ENCODE measurements at regions not wholly inside any gene's neighbourhood (a gene's known extent, or its start where the extent isn't known, plus 50 kb on each side); places are given as distances from the start of the nearest gene placed in this dataset.

GRCh38 chr4:167399201-167399600 is 164.9 kb upstream of the SPOCK3 start:
- intact Hi-C loops (cut with micrococcal nuclease; ENCODE audit: unreplicated experiment) (no loop called here), in situ Hi-C loops (cut with HindIII; ENCODE audit: low pct_unique_long_range_greater_than_20kb, low sequenced_read_pairs) (no loop called here)
- CTCF ChIA-PET = no interaction called here
- no peak for DNase-seq (ENCODE audit: low read depth, low spot score)
- POLR2A ChIA-PET = no interaction called here
- H3K9me3 ChIP-seq (ENCODE audit: control insufficient read depth, insufficient read depth, low read depth, low read length) = no peaks in the 10 kb centered on the region
- TF ChIP-seq POLR2AphosphoS5 (IDR thresholded peaks at IDR 0.05; ENCODE audit: low read depth, low read length) = no peak
- TF ChIP-seq TCF7L2 (IDR thresholded peaks at IDR 0.05; ENCODE audit: low read depth, low read length) = no peak
- no peak for TF ChIP-seq SIN3A (IDR thresholded peaks at IDR 0.05; ENCODE audit: borderline replicate concordance, insufficient read depth, low read depth, low read length)
- TF ChIP-seq REST (IDR thresholded peaks at IDR 0.05; ENCODE audit: insufficient read depth in 1 of 2, low read depth in 2 of 2, low read length in 1 of 2) = no peak
- TF ChIP-seq, protein P1, sequence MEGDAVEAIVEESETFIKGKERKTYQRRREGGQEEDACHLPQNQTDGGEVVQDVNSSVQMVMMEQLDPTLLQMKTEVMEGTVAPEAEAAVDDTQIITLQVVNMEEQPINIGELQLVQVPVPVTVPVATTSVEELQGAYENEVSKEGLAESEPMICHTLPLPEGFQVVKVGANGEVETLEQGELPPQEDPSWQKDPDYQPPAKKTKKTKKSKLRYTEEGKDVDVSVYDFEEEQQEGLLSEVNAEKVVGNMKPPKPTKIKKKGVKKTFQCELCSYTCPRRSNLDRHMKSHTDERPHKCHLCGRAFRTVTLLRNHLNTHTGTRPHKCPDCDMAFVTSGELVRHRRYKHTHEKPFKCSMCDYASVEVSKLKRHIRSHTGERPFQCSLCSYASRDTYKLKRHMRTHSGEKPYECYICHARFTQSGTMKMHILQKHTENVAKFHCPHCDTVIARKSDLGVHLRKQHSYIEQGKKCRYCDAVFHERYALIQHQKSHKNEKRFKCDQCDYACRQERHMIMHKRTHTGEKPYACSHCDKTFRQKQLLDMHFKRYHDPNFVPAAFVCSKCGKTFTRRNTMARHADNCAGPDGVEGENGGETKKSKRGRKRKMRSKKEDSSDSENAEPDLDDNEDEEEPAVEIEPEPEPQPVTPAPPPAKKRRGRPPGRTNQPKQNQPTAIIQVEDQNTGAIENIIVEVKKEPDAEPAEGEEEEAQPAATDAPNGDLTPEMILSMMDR (IDR thresholded peaks at IDR 0.05) = no peak
- no peak overlapping the region for H3K4me3 ChIP-seq (ENCODE audit: low read depth in 2 of 2, low read length in 2 of 2)
- H3K27ac ChIP-seq (ENCODE audit: low read length) = no peak overlapping the region
- H3K27me3 ChIP-seq (ENCODE audit: control insufficient read depth, insufficient read depth, low read length) = no peaks in the 10 kb centered on the region
- no peaks in the 10 kb centered on the region for H3K4me1 ChIP-seq (ENCODE audit: control insufficient read depth, insufficient read depth, low read length)
- BruUV-seq (replicated peaks) = no TSS peak
- no peaks in the 10 kb centered on the region for H3K36me3 ChIP-seq (ENCODE audit: control insufficient read depth, insufficient read depth, low read length)
- ATAC-seq = no peak

DNA sequence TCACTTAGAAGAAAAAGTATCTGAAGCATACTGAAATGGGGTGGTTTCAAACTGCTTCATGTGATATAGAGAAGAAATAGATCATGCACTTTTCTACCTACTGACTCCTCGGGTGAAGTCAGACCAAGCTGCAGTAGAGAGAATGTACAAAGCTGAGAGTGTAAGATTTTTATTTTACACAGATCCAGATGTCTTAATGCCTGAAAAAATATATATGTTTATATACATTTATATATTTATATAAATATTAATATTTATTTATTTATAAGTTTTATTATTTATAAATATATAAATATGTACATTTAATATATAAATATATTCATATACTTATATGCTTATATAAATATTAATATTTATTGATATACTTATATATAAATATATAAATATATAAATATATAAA is 171.9 kb upstream of the SPOCK3 start:
- CTCF ChIA-PET = no interaction called here

More for the DNA sequence above, 171.9 kb upstream of the SPOCK3 start:
- H3K4me1 ChIP-seq (ENCODE audit: control insufficient read depth, insufficient read depth, low read length) = no peaks in the 10 kb centered on the region
- ATAC-seq = no peak
- H3K27me3 ChIP-seq (ENCODE audit: control insufficient read depth, insufficient read depth, low read length) = no peaks in the 10 kb centered on the region
- no peaks in the 10 kb centered on the region for H3K36me3 ChIP-seq (ENCODE audit: control insufficient read depth, insufficient read depth, low read length)
- in situ Hi-C loops (cut with HindIII; ENCODE audit: low pct_unique_long_range_greater_than_20kb, low sequenced_read_pairs) = no loop called here
- POLR2A ChIA-PET = no interaction called here
- no peaks in the 10 kb centered on the region for H3K9me3 ChIP-seq (ENCODE audit: control insufficient read depth, insufficient read depth, low read depth, low read length)
- H3K27ac ChIP-seq (ENCODE audit: low read length) = no peak overlapping the region
- TF ChIP-seq SIN3A (IDR thresholded peaks at IDR 0.05; ENCODE audit: borderline replicate concordance, insufficient read depth, low read depth, low read length) (no peak), POLR2AphosphoS5 (IDR thresholded peaks at IDR 0.05; ENCODE audit: low read depth, low read length) (no peak), REST (IDR thresholded peaks at IDR 0.05; ENCODE audit: insufficient read depth in 1 of 2, low read depth in 2 of 2, low read length in 1 of 2) (no peak), TCF7L2 (IDR thresholded peaks at IDR 0.05; ENCODE audit: low read depth, low read length) (no peak)
- TF ChIP-seq, protein P1 (IDR thresholded peaks at IDR 0.05) = no peak
- no peak overlapping the region for H3K4me3 ChIP-seq (ENCODE audit: low read depth in 2 of 2, low read length in 2 of 2)
- no TSS peak for BruUV-seq (replicated peaks)
- intact Hi-C loops (cut with micrococcal nuclease; ENCODE audit: unreplicated experiment) = no loop called here
- DNase-seq (ENCODE audit: low read depth, low spot score) = no peak

Data from Panc1 (cell line).